H1 (cell line): ENCODE measurements at regions not wholly inside any gene's neighbourhood (a gene's known extent, or its start where the extent isn't known, plus 50 kb on each side); places are given as distances from the start of the nearest gene placed in this dataset.

Experiments
- CTCF ChIA-PET: fragments of 300-600 bp; sonication (Branson Sonifier 250); formaldehyde crosslinking; loops from one replicate; lab custom pipeline; 2021; ENCODE audit not compliant: partially characterized antibody; lab: Charles Lee
- POLR2A ChIA-PET: fragments of 300-600 bp; sonication (Branson Sonifier 250); formaldehyde crosslinking; loops from one replicate; lab custom pipeline; 2021; ENCODE audit warnings: inconsistent platforms; ENCODE audit not compliant: partially characterized antibody; lab: Charles Lee
- DNase-seq, 2 experiments: peaks; one replicate each; pipeline versions ENCODE4 v3.0.0 to v3.0.0-alpha.2; 2010 to 2022; ENCODE audit warnings: low spot score in 2 of 2, low read depth in 1 of 2, mixed read lengths in 1 of 2
- FAIRE-seq: peaks from 2 replicates; lab custom pipeline; 2011; peaks lifted over from hg19 to GRCh38; lab: Jason Lieb, UNC
- H2AFZ ChIP-seq: 2 replicates; pipeline ENCODE4 v1.8.1; 2012; ENCODE audit warnings: low read length, inconsistent platforms
- H2AK5ac ChIP-seq: 2 replicates; pipeline ENCODE4 v1.6.1; 2013; ENCODE audit warnings: low read depth, low read length
- H2BK120ac ChIP-seq: replicated peaks from 2 replicates; pipeline ENCODE3; 2013; ENCODE audit warnings: low read depth, low read length, inconsistent platforms
- H2BK12ac ChIP-seq: 2 replicates; pipeline ENCODE4 v1.6.1; 2013; ENCODE audit warnings: low read depth, low read length
- H2BK15ac ChIP-seq: 2 replicates; pipeline ENCODE4 v1.6.1; 2013; ENCODE audit warnings: low read length
- H2BK20ac ChIP-seq: 2 replicates; pipeline ENCODE4 v1.6.1; 2013; ENCODE audit warnings: low read length
- H2BK5ac ChIP-seq: 2 replicates; pipeline ENCODE4 v1.6.1; 2013; ENCODE audit warnings: low read depth, low read length
- H3K14ac ChIP-seq: 2 replicates; pipeline ENCODE4 v1.6.1; 2013; ENCODE audit warnings: inconsistent platforms; ENCODE audit not compliant: insufficient read length
- H3K18ac ChIP-seq: 2 replicates; pipeline ENCODE4 v1.6.1; 2013; ENCODE audit warnings: low read length; ENCODE audit errors: extremely low read depth
- H3K23ac ChIP-seq: 2 replicates; pipeline ENCODE4 v1.6.1; 2013; ENCODE audit warnings: inconsistent platforms; ENCODE audit not compliant: insufficient read length
- H3K23me2 ChIP-seq: 2 replicates; pipeline ENCODE4 v1.6.1; 2013; ENCODE audit warnings: low read depth, low read length
- H3K27ac ChIP-seq: 2 replicates; pipeline ENCODE4 v1.6.1; 2011; ENCODE audit warnings: low read depth, low read length, inconsistent platforms
- H3K27me3 ChIP-seq, 4 experiments: replicated peaks in 1 of 4; 1 replicate in 1 of 4; 2 replicates in 3 of 4; pipeline versions ENCODE4 v1.6.1 to v1.8.1; 2011 to 2013; ENCODE audit warnings: low read length in 3 of 4, mild to moderate bottlenecking in 3 of 4, inconsistent platforms in 2 of 4, mixed read lengths in 2 of 4, moderate library complexity in 1 of 4; ENCODE audit not compliant: control insufficient read depth in 3 of 4, insufficient read depth in 3 of 4; ENCODE audit errors: extremely low read depth in 1 of 4
- H3K36me3 ChIP-seq, 4 experiments: 2 replicates each; pipeline versions ENCODE4 v1.6.1 to v1.8.1; 2011 to 2013; ENCODE audit warnings: mild to moderate bottlenecking in 4 of 4, low read length in 3 of 4, moderate library complexity in 2 of 4, control low read depth in 1 of 4, inconsistent platforms in 1 of 4; ENCODE audit not compliant: insufficient read depth in 4 of 4, control insufficient read depth in 2 of 4
- H3K4ac ChIP-seq: replicated peaks from 2 replicates; pipeline ENCODE3; 2013; ENCODE audit warnings: low read length, low read depth, mixed read lengths, inconsistent platforms; ENCODE audit not compliant: insufficient read length
- H3K4me1 ChIP-seq, 4 experiments: replicated peaks in 1 of 4; 1 replicate in 1 of 4; 2 replicates in 3 of 4; pipeline versions ENCODE4 v1.6.1 to v1.8.1; 2011 to 2013; ENCODE audit warnings: low read length in 3 of 4, inconsistent platforms in 2 of 4, mixed read lengths in 1 of 4; ENCODE audit not compliant: insufficient read depth in 4 of 4, control insufficient read depth in 3 of 4
- H3K4me2 ChIP-seq, 2 experiments: 2 replicates each; pipeline versions ENCODE4 v1.6.1 to v1.8.1; 2011 to 2013; ENCODE audit warnings: low read depth in 2 of 2, low read length in 2 of 2, control low read depth in 1 of 2, inconsistent platforms in 1 of 2, mild to moderate bottlenecking in 1 of 2; ENCODE audit not compliant: insufficient read depth in 1 of 2
- H3K4me3 ChIP-seq, 4 experiments: fragments of 200-600, 300-600 bp in 1 of 4; sonication (generic), shearing (Covaris generic), sonication (Bioruptor Twin) in 1 of 4; 2 replicates each; pipeline versions ENCODE4 v1.5.1 to v1.8.1; 2011 to 2016; ENCODE audit warnings: low read length in 4 of 4, low read depth in 3 of 4, control low read depth in 2 of 4, inconsistent platforms in 2 of 4, mild to moderate bottlenecking in 2 of 4, mixed read lengths in 1 of 4, moderate library complexity in 1 of 4; ENCODE audit not compliant: insufficient read depth in 2 of 4; ENCODE audit errors: extremely low read depth in 1 of 4
- H3K56ac ChIP-seq: replicated peaks from 2 replicates; pipeline ENCODE3; 2013; ENCODE audit warnings: low read depth, mild to moderate bottlenecking, mixed read lengths, low read length, inconsistent platforms; ENCODE audit not compliant: insufficient read length
- H3K79me1 ChIP-seq: 2 replicates; pipeline ENCODE4 v1.6.1; 2013; ENCODE audit warnings: low read depth, low read length, control low read depth
- H3K79me2 ChIP-seq, 2 experiments: 2 replicates each; pipeline versions ENCODE4 v1.6.1 to v1.8.1; 2012 to 2013; ENCODE audit warnings: low read length in 2 of 2, mild to moderate bottlenecking in 2 of 2, inconsistent platforms in 1 of 2; ENCODE audit not compliant: insufficient read depth in 2 of 2, control insufficient read depth in 1 of 2
- H3K9ac ChIP-seq, 4 experiments: replicated peaks in 1 of 4; 1 replicate in 1 of 4; 2 replicates in 3 of 4; pipeline versions ENCODE4 v1.6.1 to v1.8.1; 2011 to 2013; ENCODE audit warnings: low read depth in 3 of 4, low read length in 3 of 4, control low read depth in 2 of 4, mild to moderate bottlenecking in 2 of 4, moderate library complexity in 2 of 4, inconsistent platforms in 1 of 4; ENCODE audit errors: extremely low read depth in 1 of 4
- H3K9me3 ChIP-seq, 2 experiments: 2 replicates each; pipeline versions ENCODE4 v1.6.1 to v1.8.1; 2012 to 2013; ENCODE audit warnings: mild to moderate bottlenecking in 2 of 2, moderate library complexity in 2 of 2, control low read depth in 1 of 2, inconsistent platforms in 1 of 2, low read depth in 1 of 2, low read length in 1 of 2, mixed read lengths in 1 of 2; ENCODE audit not compliant: insufficient read depth in 2 of 2
- H4K20me1 ChIP-seq, 2 experiments: replicated peaks in 1 of 2; 2 replicates each; pipeline versions ENCODE3 to v1.8.1; 2011 to 2013; ENCODE audit warnings: inconsistent platforms in 2 of 2, low read length in 2 of 2, mild to moderate bottlenecking in 1 of 2; ENCODE audit not compliant: insufficient read depth in 2 of 2, control insufficient read depth in 1 of 2
- H4K5ac ChIP-seq: 2 replicates; pipeline ENCODE4 v1.6.1; 2013; ENCODE audit warnings: low read length, low read depth, mixed read lengths, inconsistent platforms; ENCODE audit not compliant: insufficient read length
- H4K8ac ChIP-seq: 2 replicates; pipeline ENCODE4 v1.8.0; 2013; ENCODE audit warnings: mild to moderate bottlenecking, moderate library complexity, low read length, inconsistent platforms; ENCODE audit not compliant: insufficient read depth; ENCODE audit errors: extremely low read depth
- H4K91ac ChIP-seq: replicated peaks from 2 replicates; pipeline ENCODE3; 2013; ENCODE audit warnings: low read length, mixed read lengths, inconsistent platforms; ENCODE audit not compliant: insufficient read length
- ATF2 ChIP-seq: IDR thresholded peaks from 2 replicates; pipeline ENCODE4 v1.6.1; 2012; ENCODE audit warnings: low read length, inconsistent platforms
- BACH1 ChIP-seq: IDR thresholded peaks from 2 replicates; pipeline ENCODE4 v1.6.1; 2012; ENCODE audit warnings: low read length, improper control_type of control experiment
- JUND ChIP-seq: IDR thresholded peaks from 2 replicates; pipeline ENCODE4 v1.6.1; 2011; ENCODE audit warnings: mild to moderate bottlenecking, improper control_type of control experiment, low read length
- KDM4A ChIP-seq: IDR thresholded peaks from one replicate; pipeline ENCODE4 v1.7.1; 2012; ENCODE audit warnings: low read depth, mild to moderate bottlenecking, moderate library complexity, low read length, inconsistent platforms; ENCODE audit not compliant: severe bottlenecking
- NANOG ChIP-seq: IDR thresholded peaks from 2 replicates; pipeline ENCODE4 v1.6.1; 2011; ENCODE audit warnings: low read length, low read depth, mild to moderate bottlenecking, inconsistent platforms; ENCODE audit not compliant: insufficient read depth, poor library complexity, severe bottlenecking
- NRF1 ChIP-seq: IDR thresholded peaks from 2 replicates; pipeline ENCODE4 v1.6.1; 2011; ENCODE audit warnings: mild to moderate bottlenecking, low read depth, low read length, improper control_type of control experiment
- RAD21 ChIP-seq, 2 experiments: IDR thresholded peaks in 1 of 2; conservative IDR thresholded peaks in 1 of 2; 2 replicates each; pipeline ENCODE4 v1.6.1; 2011; ENCODE audit warnings: low read depth in 2 of 2, low read length in 2 of 2, improper control_type of control experiment in 1 of 2, inconsistent platforms in 1 of 2, mild to moderate bottlenecking in 1 of 2, moderate library complexity in 1 of 2
- TEAD4 ChIP-seq: IDR thresholded peaks from 2 replicates; pipeline ENCODE4 v1.6.1; 2012; ENCODE audit warnings: low read depth, low read length, inconsistent platforms, mixed read lengths
- USF2 ChIP-seq: IDR thresholded peaks from 2 replicates; pipeline ENCODE4 v1.6.1; 2011; ENCODE audit warnings: low read length, improper control_type of control experiment

GRCh38 chr12:92408072-92408900 lies 262.6 kb upstream of the BTG1 start:
- Histone ChIP-seq H3K27me3 (no peaks in the 10 kb centered on the region), H2BK20ac (no peak overlapping the region), H3K56ac (no peak overlapping the region), H3K4me3 (no peak overlapping the region), H2AK5ac (no peak overlapping the region), H3K14ac (no peak overlapping the region), H3K9me3 (peaks cover 0 to 6% of the 10 kb centered on the region in 2 experiments; a peak in 1 of 4 replicates), H3K9ac (no peak overlapping the region), H2AFZ (no peak overlapping the region), H3K4me1 (peaks cover 0 to 2% (median under 1%) of the 10 kb centered on the region in 4 experiments; a peak in 1 of 7 replicates), H4K91ac (no peak overlapping the region), H4K20me1 (no peaks in the 10 kb centered on the region), H2BK12ac (no peak overlapping the region), H3K79me2 (no peaks in the 10 kb centered on the region), H3K23ac (no peak overlapping the region), H3K36me3 (no peaks in the 10 kb centered on the region), H3K23me2 (no peaks in the 10 kb centered on the region), H3K27ac (no peak overlapping the region), H3K79me1 (no peaks in the 10 kb centered on the region), H2BK120ac (no peak overlapping the region), H4K8ac (no peak overlapping the region), H3K4ac (no peak overlapping the region), H2BK5ac (no peak overlapping the region), H3K18ac (no peak overlapping the region), H3K4me2 (no peak overlapping the region), H4K5ac (no peak overlapping the region), H2BK15ac (no peak overlapping the region)
- CTCF ChIA-PET, result interaction anchor here (0.6 to 2.4 kb wide), 17 partner anchors 9 to 1026 kb away, joined by 3 to 7 read pairs (median 3); no protein-coding TSS in a partner anchor
- POLR2A ChIA-PET, result no interaction called here
- FAIRE-seq, result no peak
- peak; percentile 23 to 65 for DNase-seq
- no peak for TF ChIP-seq NRF1
- 0 out of 2 replicates have a peak, but pooled peaks have one; percentile 4 for TF ChIP-seq TEAD4
- TF ChIP-seq KDM4A, result no peak
- no peak for TF ChIP-seq USF2
- TF ChIP-seq RAD21 (IDR thresholded peaks at IDR 0.05 in 1 of 2, conservative IDR thresholded peaks at IDR 0.05 in 1 of 2; ENCODE audit: low read depth in 2 of 2, low read length in 2 of 2), result peak; percentile 65 to 81
- TF ChIP-seq ATF2, result no peak
- TF ChIP-seq BACH1, result no peak
- TF ChIP-seq JUND, result no peak
- TF ChIP-seq NANOG, result no peak
